LNCaP clone FGC (cell line): ENCODE measurements at regions not wholly inside any gene's neighbourhood (a gene's known extent, or its start where the extent isn't known, plus 50 kb on each side); places are given as distances from the start of the nearest gene placed in this dataset.

Source experiments
- DNase-seq: peaks from one replicate; pipeline ENCODE4 v3.0.0-alpha.2; 2011; ENCODE audit warnings: low read depth
- H3K4me3 ChIP-seq: 2 replicates; pipeline ENCODE4 v1.5.1; 2011; ENCODE audit warnings: mild to moderate bottlenecking, low read depth, low read length, control low read depth
- CTCF ChIP-seq: IDR thresholded peaks from 2 replicates; pipeline ENCODE4 v1.5.1; 2012; ENCODE audit warnings: mild to moderate bottlenecking; ENCODE audit not compliant: control insufficient read depth, insufficient read depth; ENCODE audit errors: extremely low read depth

DNA sequence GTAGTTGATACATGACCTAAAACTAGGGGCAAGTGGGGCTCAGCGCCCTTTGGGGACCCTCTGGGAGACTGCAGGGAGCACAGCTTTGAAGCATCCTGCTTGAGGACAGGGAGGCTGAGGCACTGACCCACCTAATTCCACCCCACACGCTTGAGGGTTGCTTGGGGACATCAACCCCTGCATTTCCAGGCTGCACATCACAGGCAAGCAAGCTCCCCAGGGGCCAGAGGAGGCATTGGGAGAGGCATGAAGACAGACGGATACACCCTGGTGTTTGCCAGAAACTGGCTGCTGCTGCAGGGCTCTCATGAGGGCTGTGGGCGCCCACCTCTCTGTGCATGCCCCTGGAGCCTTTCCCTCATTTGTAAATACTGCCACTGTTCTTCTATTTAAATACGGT lies 99.3 kb downstream of the ABHD5 start:
- DNase-seq = no peak
- no peak for TF ChIP-seq CTCF
- H3K4me3 ChIP-seq = no peak overlapping the region

- DNase-seq = no peak
- TF ChIP-seq CTCF = no peak
Observed at GRCh38 chr3:43790476-43790875, 99.7 kb downstream of the ABHD5 start.

DNA sequence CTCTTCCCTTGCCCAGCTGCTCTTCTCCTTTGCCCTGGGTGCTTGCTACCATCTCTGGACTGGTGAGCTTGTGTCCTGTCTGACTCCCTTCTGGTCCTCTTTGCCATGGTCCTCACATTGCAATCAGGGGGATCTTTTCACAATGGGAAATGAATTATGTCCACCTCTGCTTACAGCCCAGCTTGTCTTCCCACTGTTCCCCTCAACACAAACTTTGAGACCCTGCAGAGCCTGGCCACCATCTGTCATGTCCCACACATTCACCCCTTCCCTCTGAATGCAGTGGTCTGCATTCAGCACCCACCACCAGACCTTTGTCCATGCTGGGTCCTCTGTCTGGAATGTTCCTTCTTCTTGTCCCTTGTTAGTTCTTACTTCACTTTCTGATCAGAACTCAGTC lies 100.5 kb downstream of the ABHD5 start:
- no peak overlapping the region for H3K4me3 ChIP-seq
- no peak for TF ChIP-seq CTCF
- no peak for DNase-seq

More at GRCh38 chr3:43790476-43790875, 99.7 kb downstream of the ABHD5 start:
- no peak overlapping the region for H3K4me3 ChIP-seq

GRCh38 chr3:43792904-43793303 lies 102.2 kb downstream of the ABHD5 start:
- no peak for DNase-seq
- no peak for TF ChIP-seq CTCF
- no peak overlapping the region for H3K4me3 ChIP-seq

GRCh38 chr3:43793648-43794372 lies 103.1 kb downstream of the ABHD5 start:
- H3K4me3 ChIP-seq = no peak overlapping the region
- no peak for TF ChIP-seq CTCF
- no peak for DNase-seq

- no peak overlapping the region for H3K4me3 ChIP-seq
- no peak for TF ChIP-seq CTCF
- no peak for DNase-seq
Observed at GRCh38 chr3:43794776-43795175, 104.0 kb downstream of the ABHD5 start.

DNA sequence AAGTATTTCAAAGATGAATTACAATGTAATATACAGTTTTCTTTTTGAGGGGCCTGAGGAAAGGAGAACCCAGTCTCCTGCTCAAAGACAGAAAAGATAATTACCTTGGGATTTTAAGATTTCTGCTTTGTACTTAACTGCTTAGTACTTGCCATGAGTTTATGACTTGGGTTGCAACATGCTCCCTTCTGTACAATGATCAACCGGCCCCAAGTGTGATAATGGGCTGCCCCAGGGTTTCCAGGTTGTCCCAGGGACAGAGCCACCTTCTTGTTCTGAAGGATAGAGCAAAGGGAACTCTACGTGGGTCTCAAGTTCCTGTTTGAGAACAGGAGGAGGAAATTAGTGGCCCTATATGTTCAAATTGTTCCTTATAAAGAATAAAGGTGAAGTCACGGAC lies 104.8 kb downstream of the ABHD5 start:
- DNase-seq = no peak
- H3K4me3 ChIP-seq = no peak overlapping the region
- no peak for TF ChIP-seq CTCF
